ENCODE measurements at regions not wholly inside any gene's neighbourhood (a gene's known extent, or its start where the extent isn't known, plus 50 kb on each side); places are given as distances from the start of the nearest gene placed in this dataset.

GRCh38 chr21:35119501-35120047 lies 70.5 kb upstream of the RUNX1 start:
- DNase-seq (ENCODE audit: low read depth), result no peak
- no peak overlapping the region for H3K4me3 ChIP-seq (ENCODE audit: low read depth, low read length)

DNA sequence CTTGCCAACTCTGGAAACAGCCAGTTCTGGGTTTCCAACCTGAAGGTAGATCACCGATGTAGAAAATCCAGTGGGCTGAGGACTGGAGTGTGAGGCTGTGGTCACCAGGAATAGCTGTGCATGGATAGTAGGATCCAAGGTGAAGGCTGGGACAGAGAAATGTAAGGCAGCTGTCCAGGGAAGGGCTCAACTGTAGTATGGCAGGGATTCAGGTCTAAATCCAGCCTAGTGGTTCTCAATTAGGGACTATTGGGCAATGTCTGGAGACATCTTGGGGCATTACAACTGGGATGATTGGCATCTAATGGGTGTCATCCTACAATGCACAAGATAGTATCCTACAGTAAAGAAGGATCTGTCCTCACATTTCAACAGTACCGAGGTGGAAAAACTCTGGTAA lies 67.7 kb upstream of the RUNX1 start:
- TF ChIP-seq CTCF (IDR thresholded peaks at IDR 0.05; ENCODE audit: control insufficient read depth, extremely low read depth, insufficient read depth), result no peak
- no peak overlapping the region for H3K4me3 ChIP-seq (ENCODE audit: low read depth, low read length)
- DNase-seq (ENCODE audit: low read depth), result no peak

More at GRCh38 chr21:35119501-35120047, 70.5 kb upstream of the RUNX1 start:
- no peak for TF ChIP-seq CTCF (IDR thresholded peaks at IDR 0.05; ENCODE audit: control insufficient read depth, extremely low read depth, insufficient read depth)

- TF ChIP-seq CTCF (IDR thresholded peaks at IDR 0.05; ENCODE audit: control insufficient read depth, extremely low read depth, insufficient read depth), result no peak
- H3K4me3 ChIP-seq (ENCODE audit: low read depth, low read length), result no peak overlapping the region
- no peak for DNase-seq (ENCODE audit: low read depth)
These were observed 64.0 kb upstream of the RUNX1 start for GRCh38 chr21:35113064-35113463.

- no peak overlapping the region for H3K4me3 ChIP-seq (ENCODE audit: low read depth, low read length)
- no peak for DNase-seq (ENCODE audit: low read depth)
- no peak for TF ChIP-seq CTCF (IDR thresholded peaks at IDR 0.05; ENCODE audit: control insufficient read depth, extremely low read depth, insufficient read depth)
These were observed 62.3 kb upstream of the RUNX1 start for GRCh38 chr21:35111321-35111930.

- TF ChIP-seq CTCF (IDR thresholded peaks at IDR 0.05; ENCODE audit: control insufficient read depth, extremely low read depth, insufficient read depth), result no peak
- DNase-seq (ENCODE audit: low read depth), result no peak
- no peak overlapping the region for H3K4me3 ChIP-seq (ENCODE audit: low read depth, low read length)
These were observed 59.8 kb upstream of the RUNX1 start for GRCh38 chr21:35108887-35109286.

GRCh38 chr21:35107520-35107919 lies 58.4 kb upstream of the RUNX1 start:
- no peak for DNase-seq (ENCODE audit: low read depth)
- H3K4me3 ChIP-seq (ENCODE audit: low read depth, low read length), result no peak overlapping the region
- TF ChIP-seq CTCF (IDR thresholded peaks at IDR 0.05; ENCODE audit: control insufficient read depth, extremely low read depth, insufficient read depth), result no peak
